Common myeloid progenitor, CD34-positive (primary cell): ENCODE measurements at regions not wholly inside any gene's neighbourhood (a gene's known extent, or its start where the extent isn't known, plus 50 kb on each side); places are given as distances from the start of the nearest gene placed in this dataset.
A peak's percentile ranks its signal among the peaks of the same experiment; 100 is the strongest.

Source experiments
- CTCF ChIA-PET: fragments of 350-600 bp; sonication (Branson Sonifier 250); formaldehyde crosslinking; loops from one replicate; lab custom pipeline; 2021; ENCODE audit warnings: antibody characterized with exemption; lab: Charles Lee
- POLR2A ChIA-PET: fragments of 350-600 bp; sonication (Branson Sonifier 250); formaldehyde crosslinking; loops from one replicate; lab custom pipeline; 2021; ENCODE audit warnings: antibody characterized with exemption; lab: Charles Lee
- DNase-seq, 3 donors: peaks; one replicate each; pipeline versions ENCODE4 v3.0.0 to v3.0.0-alpha.2; 2013
- H3K27ac ChIP-seq, 2 experiments: 1 replicate in 1 of 2; 2 replicates in 1 of 2; pipeline ENCODE4 v1.7.0; 2013; ENCODE audit warnings: inconsistent platforms in 2 of 2, low read length in 2 of 2, mild to moderate bottlenecking in 2 of 2, low read depth in 1 of 2, moderate library complexity in 1 of 2; ENCODE audit not compliant: severe bottlenecking in 2 of 2, insufficient read depth in 1 of 2, poor library complexity in 1 of 2
- H3K27me3 ChIP-seq, 5 experiments: replicated peaks in 2 of 5; 1 replicate in 3 of 5; 2 replicates in 2 of 5; pipeline versions ENCODE4 v1.6.1 to v1.7.0; 2013; ENCODE audit warnings: low read length in 4 of 5, mild to moderate bottlenecking in 2 of 5, moderate library complexity in 2 of 5, inconsistent platforms in 1 of 5; ENCODE audit not compliant: insufficient read depth in 5 of 5, control insufficient read depth in 4 of 5
- H3K36me3 ChIP-seq, 4 experiments: 1 replicate in 2 of 4; 2 replicates in 2 of 4; pipeline versions ENCODE4 v1.6.1 to v1.7.0; 2013; ENCODE audit warnings: low read length in 3 of 4, control low read depth in 1 of 4, mild to moderate bottlenecking in 1 of 4; ENCODE audit not compliant: control insufficient read depth in 4 of 4, insufficient read depth in 4 of 4
- H3K4me1 ChIP-seq, 4 experiments: 1 replicate in 3 of 4; 2 replicates in 1 of 4; pipeline versions ENCODE4 v1.6.1 to v1.7.1; 2013; ENCODE audit warnings: low read length in 3 of 4, mild to moderate bottlenecking in 3 of 4, control low read depth in 1 of 4, inconsistent platforms in 1 of 4, moderate library complexity in 1 of 4; ENCODE audit not compliant: control insufficient read depth in 4 of 4, insufficient read depth in 4 of 4; ENCODE audit errors: control extremely low read depth in 1 of 4
- H3K4me3 ChIP-seq, 7 experiments: 1 replicate in 4 of 7; 2 replicates in 3 of 7; pipeline versions ENCODE4 v1.5.1 to v1.7.0; 2013; ENCODE audit warnings: mild to moderate bottlenecking in 7 of 7, low read length in 6 of 7, moderate library complexity in 6 of 7, inconsistent platforms in 2 of 7, low read depth in 2 of 7, control low read depth in 1 of 7; ENCODE audit not compliant: insufficient read depth in 4 of 7, control insufficient read depth in 1 of 7; ENCODE audit errors: extremely low read depth in 1 of 7
- H3K9me3 ChIP-seq, 5 experiments: 1 replicate in 4 of 5; 2 replicates in 1 of 5; pipeline versions ENCODE4 v1.6.1 to v1.7.1; 2013; ENCODE audit warnings: low read length in 4 of 5, mild to moderate bottlenecking in 2 of 5, inconsistent platforms in 1 of 5, low read depth in 1 of 5, moderate library complexity in 1 of 5; ENCODE audit not compliant: control insufficient read depth in 4 of 5, insufficient read depth in 2 of 5; ENCODE audit errors: control extremely low read depth in 1 of 5
- WGBS: methylation state at CpG from one replicate; pipeline ENCODE4 v1.1.5; 2013; ENCODE audit not compliant: insufficient coverage; 5-methylcytosine and 5-hydroxymethylcytosine counted together

- H3K4me1 ChIP-seq: no peaks in the 10 kb centered on the region
- no peaks in the 10 kb centered on the region for H3K36me3 ChIP-seq
- CTCF ChIA-PET: interaction anchor here (0.6 to 6.1 kb wide), 10 partner anchors 11 to 151 kb away, joined by 3 to 62 read pairs (median 3); no protein-coding TSS in a partner anchor
- 95% methylated on average over 5 of the region's 5 CpGs for WGBS
- POLR2A ChIA-PET: no interaction called here
- H3K4me3 ChIP-seq: no peak overlapping the region
- H3K27ac ChIP-seq: no peak overlapping the region
- DNase-seq: no peak
- H3K27me3 ChIP-seq: no peaks in the 10 kb centered on the region
- peaks cover 0 to 2% (median 0%) of the 10 kb centered on the region in 5 experiments for H3K9me3 ChIP-seq
Observed at GRCh38 chr3:113136544-113136943, 74.8 kb upstream of the BOC start.

DNA sequence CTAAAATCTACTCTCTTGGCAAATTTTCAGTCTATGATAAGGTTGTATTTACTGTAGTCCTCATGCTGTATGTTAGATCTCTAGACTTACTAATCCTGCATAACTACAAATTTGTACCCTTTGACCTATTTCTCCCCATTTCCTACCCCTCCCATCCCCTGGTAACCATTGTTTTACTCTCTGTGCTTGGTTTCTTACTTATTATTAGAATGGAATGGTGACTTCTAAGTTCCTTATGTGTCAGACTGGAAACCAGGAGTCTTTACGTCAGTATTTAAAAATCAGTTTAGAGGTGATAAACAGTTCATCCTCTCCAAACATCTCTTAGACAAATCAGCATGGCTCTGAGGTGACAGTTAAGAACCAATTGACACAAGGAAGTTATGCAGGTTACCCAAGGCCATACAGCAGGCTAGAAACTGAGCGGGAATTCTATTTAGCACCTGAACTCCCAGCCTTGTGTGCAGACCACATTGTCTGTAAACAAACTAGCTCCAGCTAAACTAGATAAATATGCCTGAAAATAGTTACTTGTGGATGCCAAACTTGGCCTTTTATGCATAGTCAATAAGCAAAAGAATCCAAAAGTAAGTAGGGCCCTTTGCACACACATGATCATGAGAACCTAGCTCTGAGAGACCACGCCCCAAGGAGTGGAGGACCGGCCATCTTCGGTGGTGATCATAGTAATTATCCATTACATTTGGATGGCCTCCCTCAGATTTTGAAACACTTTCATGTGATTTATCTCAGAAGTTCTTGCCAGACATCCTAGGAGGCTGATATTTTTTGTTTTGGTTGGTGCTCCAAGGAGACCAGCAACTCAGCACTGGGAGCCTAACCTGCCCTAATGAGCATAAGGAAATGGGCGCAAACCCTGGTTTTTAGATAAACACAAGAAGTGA lies 72.3 kb upstream of the BOC start:
- ChIA-PET CTCF (interaction anchor here (1.1 kb wide), 1 partner anchor 149 kb away, joined by 4 read pairs; no protein-coding TSS in a partner anchor), POLR2A (no interaction called here)
- H3K27ac ChIP-seq: no peak overlapping the region
- WGBS: 81% methylated on average over 5 of the region's 6 CpGs
- no peak for DNase-seq
- H3K27me3 ChIP-seq: no peaks in the 10 kb centered on the region
- peaks cover 0 to 2% (median 0%) of the 10 kb centered on the region in 5 experiments for H3K9me3 ChIP-seq
- no peak overlapping the region for H3K4me3 ChIP-seq
- no peaks in the 10 kb centered on the region for H3K4me1 ChIP-seq
- H3K36me3 ChIP-seq: no peaks in the 10 kb centered on the region

DNA sequence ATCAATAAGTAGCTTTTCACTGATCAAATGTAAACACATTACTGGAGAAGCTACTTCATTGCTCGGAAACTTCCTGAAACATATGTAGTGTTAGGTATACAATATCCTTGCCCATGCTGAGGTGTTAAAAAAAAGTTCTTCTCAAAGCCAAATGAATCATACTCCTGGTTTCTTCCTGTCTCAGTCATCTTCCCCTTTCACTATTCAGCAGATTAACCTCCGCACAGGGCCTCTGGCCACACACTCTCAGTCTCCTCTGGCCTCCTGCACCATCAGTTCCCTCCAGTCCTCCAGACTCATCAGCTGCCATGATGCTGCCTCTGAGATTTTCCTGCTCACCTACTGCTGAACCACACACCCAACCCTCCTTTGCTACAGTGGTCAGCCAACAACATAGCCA lies 70.5 kb upstream of the BOC start:
- DNase-seq: peak; percentile 3 to 46 (median 35)
- H3K9me3 ChIP-seq: peaks cover 0 to 2% (median 0%) of the 10 kb centered on the region in 5 experiments
- no peaks in the 10 kb centered on the region for H3K27me3 ChIP-seq
- H3K27ac ChIP-seq: no peak overlapping the region
- no peaks in the 10 kb centered on the region for H3K36me3 ChIP-seq
- 67% methylated on average over 1 of the region's 2 CpGs for WGBS
- POLR2A ChIA-PET: no interaction called here
- H3K4me3 ChIP-seq: no peak overlapping the region
- no peaks in the 10 kb centered on the region for H3K4me1 ChIP-seq
- CTCF ChIA-PET: no interaction called here

GRCh38 chr3:113141543-113141942 lies 69.8 kb upstream of the BOC start:
- POLR2A ChIA-PET: no interaction called here
- H3K4me1 ChIP-seq: no peaks in the 10 kb centered on the region
- no peak for DNase-seq
- no peaks in the 10 kb centered on the region for H3K36me3 ChIP-seq
- H3K27ac ChIP-seq: no peak overlapping the region
- peaks cover 0 to 2% (median 0%) of the 10 kb centered on the region in 5 experiments for H3K9me3 ChIP-seq
- CTCF ChIA-PET: no interaction called here
- no CpG with 5 or more reads among the region's 2 CpGs for WGBS
- no peaks in the 10 kb centered on the region for H3K27me3 ChIP-seq
- H3K4me3 ChIP-seq: no peak overlapping the region

- Histone ChIP-seq H3K36me3 (no peaks in the 10 kb centered on the region), H3K9me3 (peaks cover 0 to 2% (median 0%) of the 10 kb centered on the region in 5 experiments), H3K4me1 (no peaks in the 10 kb centered on the region), H3K27ac (no peak overlapping the region), H3K4me3 (no peak overlapping the region), H3K27me3 (no peaks in the 10 kb centered on the region)
- ChIA-PET CTCF (interaction anchor here (2.0 kb wide), 1 partner anchor 8 kb away, joined by 7 read pairs; no protein-coding TSS in a partner anchor), POLR2A (no interaction called here)
- DNase-seq: no peak
Observed at GRCh38 chr3:113142476-113142875, 68.9 kb upstream of the BOC start.

- Histone ChIP-seq H3K27me3 (no peaks in the 10 kb centered on the region), H3K4me1 (no peaks in the 10 kb centered on the region), H3K9me3 (no peaks in the 10 kb centered on the region), H3K27ac (no peak overlapping the region), H3K36me3 (no peaks in the 10 kb centered on the region), H3K4me3 (no peak overlapping the region)
- ChIA-PET POLR2A (no interaction called here), CTCF (interaction anchor here (2.0 kb wide), 1 partner anchor 9 kb away, joined by 7 read pairs; no protein-coding TSS in a partner anchor)
- DNase-seq: no peak
- 100% methylated on average over 1 of the region's 1 CpG for WGBS
Observed at GRCh38 chr3:113143353-113143752, 68.0 kb upstream of the BOC start.

GRCh38 chr3:113147681-113148261 lies 63.6 kb upstream of the BOC start:
- CTCF ChIA-PET: interaction anchor here (0.8 to 2.4 kb wide), 5 partner anchors 12 to 141 kb away, joined by 3 to 6 read pairs (median 3); no protein-coding TSS in a partner anchor
- Histone ChIP-seq H3K4me3 (no peak overlapping the region), H3K27me3 (no peaks in the 10 kb centered on the region), H3K27ac (no peak overlapping the region), H3K36me3 (no peaks in the 10 kb centered on the region), H3K4me1 (no peaks in the 10 kb centered on the region), H3K9me3 (no peaks in the 10 kb centered on the region)
- 83% methylated on average over 4 of the region's 9 CpGs for WGBS
- DNase-seq: no peak
- POLR2A ChIA-PET: interaction anchor here (0.7 kb wide), 1 partner anchor 1406 kb away, joined by 3 read pairs; no protein-coding TSS in a partner anchor
